ENCODE measurements at regions not wholly inside any gene's neighbourhood (a gene's known extent, or its start where the extent isn't known, plus 50 kb on each side); places are given as distances from the start of the nearest gene placed in this dataset.

DNA sequence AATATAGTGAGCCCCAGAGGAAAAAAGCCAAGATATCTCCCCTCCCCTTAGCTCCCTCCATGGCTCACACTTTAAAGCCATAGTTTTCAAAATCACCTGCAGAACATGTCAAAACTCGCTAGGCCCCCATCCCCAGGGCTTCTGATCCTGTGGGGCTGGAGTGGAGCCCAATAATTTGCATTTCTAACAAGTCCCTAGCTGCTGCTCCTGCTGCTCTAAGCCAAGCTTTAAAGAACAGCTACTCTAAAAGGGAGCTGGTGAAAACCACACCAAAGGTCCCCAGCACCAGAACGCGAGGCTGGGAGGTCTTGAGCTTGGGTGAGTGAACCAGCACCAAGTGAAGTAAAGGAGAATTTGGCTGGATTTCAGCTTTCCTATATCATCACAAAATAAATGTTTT lies 237.1 kb downstream of the ZNF674 start:
- Mint-ChIP-seq H3K9me3 (no peaks in the 10 kb centered on the region), H3K36me3 (ENCODE audit: low read depth) (no peaks in the 10 kb centered on the region), H3K27me3 (no peaks in the 10 kb centered on the region), H3K4me3 (no peak overlapping the region), H3K4me1 (peaks cover 8% of the 10 kb centered on the region), H3K27ac (no peak overlapping the region)
- intact Hi-C loops (cut with micrococcal nuclease): no loop called here
- no peak for DNase-seq

DNA sequence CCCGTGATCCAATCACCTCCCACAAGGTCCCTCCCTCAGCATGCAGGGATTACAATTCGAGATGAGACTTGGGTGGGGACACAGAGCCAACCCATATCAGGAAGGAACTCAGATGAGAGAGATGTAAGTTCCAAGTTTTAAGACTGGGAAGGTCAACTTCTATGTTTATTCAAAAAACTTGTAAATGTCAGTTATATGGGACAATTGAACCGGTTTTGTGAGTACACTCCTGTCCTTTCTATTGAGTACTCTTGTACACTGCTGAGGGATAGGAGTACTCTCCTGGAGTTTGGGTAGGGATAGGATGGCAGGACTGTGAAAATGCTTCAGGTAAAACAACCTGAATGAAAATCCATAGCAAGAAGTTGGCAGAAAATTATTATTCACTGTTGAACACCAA lies 239.1 kb downstream of the ZNF674 start:
- Mint-ChIP-seq H3K36me3 (ENCODE audit: low read depth) (no peaks in the 10 kb centered on the region), H3K9me3 (no peaks in the 10 kb centered on the region)
- intact Hi-C loops (cut with micrococcal nuclease): no loop called here

DNA sequence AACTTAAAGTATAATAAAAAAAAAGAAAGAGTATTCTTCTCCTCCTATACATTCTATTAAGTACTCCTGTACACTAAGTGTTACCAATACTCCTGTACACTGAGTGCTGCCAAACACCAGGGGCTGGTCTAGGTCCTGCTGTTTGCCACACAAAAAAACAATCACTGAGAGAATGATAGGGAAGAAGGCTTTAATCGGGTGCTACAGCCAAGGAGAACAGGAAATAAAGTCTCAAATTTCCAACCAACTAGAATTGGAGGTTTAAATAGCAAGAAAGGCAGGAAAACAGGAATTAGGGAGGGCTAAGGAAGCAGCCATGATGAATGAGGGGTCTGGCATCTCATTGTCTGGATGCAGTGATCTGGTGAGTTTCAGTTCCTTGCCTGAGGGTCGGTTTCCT lies 239.8 kb downstream of the ZNF674 start:
- intact Hi-C loops (cut with micrococcal nuclease): no loop called here
- H3K27ac Mint-ChIP-seq: no peak overlapping the region
- no peaks in the 10 kb centered on the region for H3K36me3 Mint-ChIP-seq (ENCODE audit: low read depth)
- no peak overlapping the region for H3K4me3 Mint-ChIP-seq
- DNase-seq: no peak
- H3K27me3 Mint-ChIP-seq: peaks cover 3% of the 10 kb centered on the region
- no peaks in the 10 kb centered on the region for H3K9me3 Mint-ChIP-seq
- no peaks in the 10 kb centered on the region for H3K4me1 Mint-ChIP-seq

More for the DNA sequence above, 239.1 kb downstream of the ZNF674 start:
- Mint-ChIP-seq H3K4me3 (no peak overlapping the region), H3K4me1 (peaks cover 4% of the 10 kb centered on the region), H3K27ac (no peak overlapping the region), H3K27me3 (peaks cover 3% of the 10 kb centered on the region)
- DNase-seq: no peak

DNA sequence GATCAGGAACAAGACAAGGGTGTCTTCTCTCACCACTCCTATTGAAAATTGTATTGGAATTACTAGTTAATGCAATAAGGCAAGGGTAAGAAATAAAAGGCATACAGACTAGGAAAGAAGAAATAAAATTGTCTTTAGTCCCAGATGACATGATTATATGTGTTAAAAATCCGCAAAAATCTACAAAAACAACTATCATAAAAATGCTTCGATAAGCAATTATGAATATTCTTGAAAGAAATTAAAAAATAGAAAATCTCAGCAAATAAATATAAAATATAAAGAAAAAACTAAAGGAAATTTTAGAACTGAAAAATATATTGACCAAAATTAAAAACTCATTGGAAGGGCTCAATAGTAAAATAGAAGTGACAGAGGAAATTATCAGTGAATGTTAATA lies 243.3 kb downstream of the ZNF674 start:
- H3K4me1 Mint-ChIP-seq: no peaks in the 10 kb centered on the region
- DNase-seq: no peak
- no peaks in the 10 kb centered on the region for H3K9me3 Mint-ChIP-seq
- H3K27ac Mint-ChIP-seq: no peak overlapping the region
- H3K36me3 Mint-ChIP-seq (ENCODE audit: low read depth): no peaks in the 10 kb centered on the region
- no peak overlapping the region for H3K4me3 Mint-ChIP-seq
- intact Hi-C loops (cut with micrococcal nuclease): no loop called here
- H3K27me3 Mint-ChIP-seq: peaks cover 3% of the 10 kb centered on the region

DNA sequence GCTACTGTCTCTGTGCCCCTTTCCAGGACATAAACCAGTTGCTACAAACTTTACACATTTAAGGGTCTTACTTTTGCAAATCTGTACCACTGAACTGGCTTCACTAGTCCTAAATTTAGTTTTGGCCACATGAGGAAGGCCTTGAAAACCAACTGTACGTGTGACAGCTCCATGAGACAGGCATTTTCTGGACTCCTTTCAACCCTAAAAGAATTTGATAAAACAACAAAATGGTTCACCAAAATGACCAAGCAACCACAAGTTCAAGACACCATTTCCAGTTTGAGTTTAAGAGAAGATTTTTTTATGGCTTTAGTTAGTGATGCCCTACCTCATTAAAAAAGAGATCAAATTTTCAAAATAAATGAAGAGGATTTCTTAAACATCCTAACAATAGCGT lies 246.4 kb downstream of the ZNF674 start:
- Mint-ChIP-seq H3K27me3 (peaks cover 3% of the 10 kb centered on the region), H3K4me3 (no peak overlapping the region), H3K9me3 (no peaks in the 10 kb centered on the region), H3K36me3 (ENCODE audit: low read depth) (no peaks in the 10 kb centered on the region), H3K4me1 (no peaks in the 10 kb centered on the region), H3K27ac (no peak overlapping the region)
- no peak for DNase-seq
- intact Hi-C loops (cut with micrococcal nuclease): no loop called here

DNA sequence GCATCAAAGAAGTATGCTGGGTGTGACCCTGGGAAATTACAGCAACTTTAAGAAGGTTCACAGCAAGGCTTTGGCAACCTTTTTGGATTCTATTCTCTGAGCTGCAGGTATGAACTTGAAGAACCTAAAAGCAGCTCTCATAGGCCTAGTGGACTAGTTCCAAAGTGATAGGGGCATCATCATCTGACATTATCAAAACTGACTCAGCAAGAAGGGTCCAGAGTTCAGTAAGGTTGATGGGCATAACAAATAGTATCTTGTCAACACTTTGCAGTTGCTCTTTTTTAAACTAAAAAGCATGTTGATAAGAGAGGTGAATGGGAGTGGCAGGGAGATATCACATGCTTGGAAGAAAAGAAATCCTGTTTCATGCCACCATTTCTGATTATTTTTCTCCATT lies 249.3 kb downstream of the ZNF674 start:
- H3K4me3 Mint-ChIP-seq: no peak overlapping the region
- DNase-seq: no peak
- no peaks in the 10 kb centered on the region for H3K36me3 Mint-ChIP-seq (ENCODE audit: low read depth)
- H3K27ac Mint-ChIP-seq: no peak overlapping the region
- no peaks in the 10 kb centered on the region for H3K4me1 Mint-ChIP-seq
- H3K27me3 Mint-ChIP-seq: no peaks in the 10 kb centered on the region
- intact Hi-C loops (cut with micrococcal nuclease): no loop called here
- peaks cover 5% of the 10 kb centered on the region for H3K9me3 Mint-ChIP-seq

DNA sequence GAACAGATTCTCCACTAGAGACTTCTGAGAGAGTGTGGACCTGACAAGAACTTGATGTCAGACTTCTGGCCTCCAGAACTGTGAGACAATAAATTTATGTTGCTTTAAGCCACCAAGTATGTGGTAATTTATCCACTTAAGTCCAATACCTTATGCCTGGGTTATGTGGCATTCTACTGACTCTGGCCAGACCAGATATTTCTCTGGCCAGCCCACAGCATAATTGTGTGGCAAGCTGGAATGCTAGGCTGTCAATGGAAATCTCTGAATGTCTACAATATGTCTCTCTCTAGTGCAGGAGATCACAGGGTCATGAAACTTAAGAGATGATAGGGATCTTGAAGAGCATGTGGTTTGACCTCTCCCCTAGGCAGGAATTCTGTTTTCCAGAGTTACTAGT lies 251.0 kb downstream of the ZNF674 start:
- intact Hi-C loops (cut with micrococcal nuclease): no loop called here
- H3K36me3 Mint-ChIP-seq (ENCODE audit: low read depth): no peaks in the 10 kb centered on the region

DNA sequence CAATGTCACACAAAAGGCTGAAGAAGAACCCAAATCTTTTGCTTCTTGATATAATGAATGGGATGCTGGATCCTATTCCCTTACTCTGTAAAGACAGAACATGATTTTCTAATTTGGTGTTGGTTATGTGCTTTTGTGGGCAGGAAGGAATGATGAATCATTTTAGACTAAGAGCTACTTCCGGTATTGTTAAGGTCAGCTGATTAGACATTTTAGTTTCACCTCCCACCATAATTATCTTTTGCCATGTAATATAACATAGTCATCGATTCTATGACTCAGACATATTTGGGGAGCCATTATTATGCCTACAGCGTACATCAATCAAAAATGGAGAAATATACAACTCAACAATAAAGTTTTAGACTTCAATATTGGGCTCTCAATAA lies 265.3 kb downstream of the ZNF674 start:
- no peak for DNase-seq
- H3K27me3 Mint-ChIP-seq: no peaks in the 10 kb centered on the region
- H3K9me3 Mint-ChIP-seq: no peaks in the 10 kb centered on the region
- H3K4me3 Mint-ChIP-seq: no peak overlapping the region
- peaks cover 12% of the 10 kb centered on the region for H3K4me1 Mint-ChIP-seq
- H3K27ac Mint-ChIP-seq: peak overlapping the region; percentile 54
- intact Hi-C loops (cut with micrococcal nuclease): loop anchor here (2.0 kb wide), 1 partner anchor 41 kb away; no protein-coding TSS in a partner anchor
- H3K36me3 Mint-ChIP-seq (ENCODE audit: low read depth): peaks cover 3% of the 10 kb centered on the region

More for the DNA sequence above, 251.0 kb downstream of the ZNF674 start:
- DNase-seq: no peak
- Mint-ChIP-seq H3K27me3 (no peaks in the 10 kb centered on the region), H3K4me1 (no peaks in the 10 kb centered on the region), H3K27ac (no peak overlapping the region), H3K4me3 (no peak overlapping the region), H3K9me3 (peaks cover 5% of the 10 kb centered on the region)

DNA sequence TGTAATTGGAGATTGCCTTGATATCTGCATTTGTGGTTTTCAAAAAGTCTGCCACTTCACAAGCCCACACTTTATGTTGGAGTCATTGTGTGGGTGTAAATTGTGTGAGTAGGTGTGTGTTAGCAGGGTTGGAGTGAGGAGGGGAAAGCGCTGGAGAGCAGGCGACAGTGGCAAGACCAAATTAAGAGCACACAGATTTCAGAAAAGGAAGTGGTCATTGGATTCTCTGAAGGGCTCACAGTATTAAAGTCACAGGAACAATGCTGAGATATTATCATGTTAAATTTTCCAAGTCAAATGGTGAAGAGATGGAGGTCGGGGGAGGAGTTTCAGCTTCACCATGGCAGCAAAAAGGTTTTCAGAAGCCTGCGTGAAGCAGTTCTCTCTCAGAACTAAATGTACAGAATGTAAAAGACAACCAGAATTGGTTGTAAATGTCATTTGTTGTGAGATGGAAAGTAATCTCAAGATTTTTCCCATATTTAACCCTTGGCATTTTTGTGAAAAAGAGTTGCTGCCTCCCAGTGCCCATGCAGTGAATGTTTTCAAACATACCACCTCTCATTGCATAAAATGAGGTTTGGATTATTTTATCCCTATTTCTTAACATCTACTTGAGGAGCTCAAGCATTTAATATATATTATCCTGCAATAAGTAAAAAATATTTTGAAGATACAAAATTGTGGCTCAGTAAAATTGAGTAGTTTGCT lies 265.9 kb downstream of the ZNF674 start:
- Mint-ChIP-seq H3K4me1 (peaks cover 12% of the 10 kb centered on the region), H3K4me3 (peak overlapping the region; percentile 58), H3K36me3 (ENCODE audit: low read depth) (peaks cover 3% of the 10 kb centered on the region), H3K9me3 (no peaks in the 10 kb centered on the region), H3K27ac (peak overlapping the region; percentile 86), H3K27me3 (no peaks in the 10 kb centered on the region)
- DNase-seq: peak; percentile 55
- intact Hi-C loops (cut with micrococcal nuclease): loop anchor here (2.0 kb wide), 1 partner anchor 41 kb away; no protein-coding TSS in a partner anchor

DNA sequence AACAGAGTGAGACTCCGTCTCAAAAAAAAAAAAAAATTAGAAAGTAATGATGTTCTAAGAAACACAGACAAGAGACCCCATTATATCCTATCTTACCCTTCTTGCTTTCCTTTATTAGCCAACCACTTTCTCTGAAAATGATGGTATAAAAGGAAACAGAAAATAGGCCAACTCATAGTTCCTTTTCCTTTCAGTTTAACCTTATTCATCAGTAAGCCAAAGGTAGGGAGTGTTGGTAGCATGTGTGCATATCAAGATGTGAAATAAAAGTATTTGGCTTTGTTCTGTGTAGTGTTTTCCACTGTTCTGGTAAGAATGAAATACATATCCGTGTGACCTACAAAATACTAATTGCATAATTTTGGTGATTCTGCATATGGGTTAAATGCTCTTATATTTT lies 266.6 kb downstream of the ZNF674 start:
- Mint-ChIP-seq H3K27me3 (no peaks in the 10 kb centered on the region), H3K9me3 (no peaks in the 10 kb centered on the region), H3K4me3 (peak overlapping the region; percentile 58), H3K4me1 (peaks cover 12% of the 10 kb centered on the region), H3K27ac (peak overlapping the region; percentile 86), H3K36me3 (ENCODE audit: low read depth) (peaks cover 4% of the 10 kb centered on the region)
- no peak for DNase-seq
- intact Hi-C loops (cut with micrococcal nuclease): loop anchor here (2.0 kb wide), 1 partner anchor 42 kb away; no protein-coding TSS in a partner anchor

DNA sequence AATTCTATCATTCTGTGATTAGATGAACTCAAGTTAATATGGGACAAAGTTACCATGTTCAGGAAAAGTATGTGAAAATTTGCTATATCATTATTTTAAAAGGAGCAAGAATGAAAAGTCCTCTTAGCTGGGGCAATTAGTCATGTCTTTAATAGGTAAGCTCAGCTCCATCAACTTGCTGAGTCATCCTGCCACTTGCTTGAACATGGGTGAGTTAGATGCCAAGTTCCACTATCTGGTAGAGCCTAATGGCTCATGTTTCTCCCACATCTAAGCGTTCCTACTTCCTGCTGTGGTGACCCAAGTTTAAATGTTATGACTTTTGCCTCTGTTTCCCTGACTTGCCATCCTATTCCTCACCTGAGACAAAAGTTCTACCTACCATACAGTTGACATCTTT lies 276.8 kb downstream of the ZNF674 start:
- intact Hi-C loops (cut with micrococcal nuclease): no loop called here
- Mint-ChIP-seq H3K27ac (no peak overlapping the region), H3K27me3 (no peaks in the 10 kb centered on the region)

DNA sequence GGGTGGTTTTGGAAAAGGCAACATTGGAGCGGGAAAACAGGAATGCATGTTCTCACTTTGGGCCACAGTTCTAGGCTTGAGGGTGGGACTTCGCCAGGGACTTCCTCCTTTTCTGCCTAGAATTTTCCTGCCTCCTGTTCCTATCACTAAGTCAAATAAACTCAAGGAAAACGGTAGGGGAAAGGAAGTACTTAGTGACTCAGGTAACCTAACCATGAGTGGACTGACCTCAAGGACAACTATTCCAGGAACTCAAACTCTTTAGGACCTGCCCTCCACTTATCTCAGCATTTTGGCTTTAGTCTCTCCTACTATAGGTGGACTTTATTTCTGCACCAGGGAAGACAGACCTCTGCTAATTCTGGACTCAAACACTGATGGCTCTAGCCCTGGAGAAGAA lies 281.7 kb downstream of the ZNF674 start:
- intact Hi-C loops (cut with micrococcal nuclease): no loop called here

More for the DNA sequence above, 276.8 kb downstream of the ZNF674 start:
- H3K36me3 Mint-ChIP-seq (ENCODE audit: low read depth): no peaks in the 10 kb centered on the region
- DNase-seq: no peak
- no peak overlapping the region for H3K4me3 Mint-ChIP-seq
- H3K4me1 Mint-ChIP-seq: no peaks in the 10 kb centered on the region
- no peaks in the 10 kb centered on the region for H3K9me3 Mint-ChIP-seq

DNA sequence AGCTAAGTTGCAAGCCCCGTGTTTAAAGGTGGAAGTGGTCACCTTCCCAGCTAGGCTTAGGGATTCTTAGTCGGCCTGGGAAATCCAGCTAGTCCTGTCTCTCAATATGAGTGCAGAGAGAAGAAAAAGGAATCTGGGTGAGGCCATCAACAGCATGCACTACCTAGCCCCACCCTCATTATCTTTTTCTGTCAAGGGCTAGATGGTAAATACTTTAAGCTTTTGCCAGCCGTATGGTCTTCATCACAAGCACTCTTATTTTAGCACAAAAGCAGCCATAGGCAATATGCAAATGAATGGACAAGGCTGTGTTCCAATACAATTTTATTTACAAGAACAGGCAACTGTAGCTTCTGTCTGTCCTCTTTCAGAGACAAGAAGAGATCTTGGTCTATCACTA lies 282.9 kb downstream of the ZNF674 start:
- intact Hi-C loops (cut with micrococcal nuclease): no loop called here
- H3K4me3 Mint-ChIP-seq: no peak overlapping the region
- H3K4me1 Mint-ChIP-seq: peaks cover 4% of the 10 kb centered on the region
- H3K27ac Mint-ChIP-seq: no peak overlapping the region
- H3K27me3 Mint-ChIP-seq: no peaks in the 10 kb centered on the region
- H3K9me3 Mint-ChIP-seq: no peaks in the 10 kb centered on the region
- no peaks in the 10 kb centered on the region for H3K36me3 Mint-ChIP-seq (ENCODE audit: low read depth)
- DNase-seq: no peak

More for the DNA sequence above, 281.7 kb downstream of the ZNF674 start:
- Mint-ChIP-seq H3K4me3 (no peak overlapping the region), H3K27me3 (no peaks in the 10 kb centered on the region), H3K27ac (no peak overlapping the region), H3K9me3 (no peaks in the 10 kb centered on the region), H3K4me1 (no peaks in the 10 kb centered on the region), H3K36me3 (ENCODE audit: low read depth) (no peaks in the 10 kb centered on the region)
- no peak for DNase-seq

DNA sequence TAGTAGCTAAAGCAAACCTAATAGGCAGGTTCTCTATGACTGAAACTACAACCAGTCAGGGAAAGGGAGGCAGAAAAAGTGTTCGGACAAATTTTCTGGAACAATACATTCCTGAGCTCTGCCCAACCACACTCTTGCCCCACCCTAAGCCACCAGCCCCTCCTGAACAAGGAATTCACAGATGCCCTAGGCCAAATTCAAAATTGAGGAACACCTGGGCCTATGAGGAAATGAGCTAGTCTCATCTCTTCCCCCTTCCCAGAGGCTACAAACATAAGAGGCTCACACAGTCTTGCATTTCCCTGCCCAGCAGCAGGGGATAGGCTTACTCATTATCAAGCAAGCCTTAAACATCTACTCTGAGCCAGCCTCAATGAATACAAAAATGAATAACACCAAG lies 284.7 kb downstream of the ZNF674 start:
- H3K4me3 Mint-ChIP-seq: no peak overlapping the region
- intact Hi-C loops (cut with micrococcal nuclease): no loop called here
- DNase-seq: no peak

DNA sequence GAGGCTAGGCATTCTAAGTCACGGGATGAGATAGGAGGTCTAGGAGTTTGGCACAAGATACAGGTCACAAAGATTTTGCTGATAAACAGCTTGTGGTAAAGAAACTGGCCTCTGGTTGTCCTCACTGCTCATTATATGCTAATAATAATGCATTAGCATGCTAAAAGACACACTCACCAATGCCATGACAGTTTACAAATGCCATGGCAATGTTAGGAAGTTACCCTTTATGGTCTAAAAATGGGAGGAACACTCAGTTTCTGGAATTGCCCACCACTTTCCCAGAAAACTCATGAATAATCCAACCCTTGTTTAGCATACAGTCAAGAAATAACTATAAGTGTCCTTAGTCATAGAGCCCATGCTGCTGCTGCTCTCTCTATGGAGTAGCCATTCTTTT lies 286.9 kb downstream of the ZNF674 start:
- H3K27ac Mint-ChIP-seq: no peak overlapping the region
- H3K27me3 Mint-ChIP-seq: no peaks in the 10 kb centered on the region
- H3K36me3 Mint-ChIP-seq (ENCODE audit: low read depth): no peaks in the 10 kb centered on the region
- DNase-seq: no peak
- intact Hi-C loops (cut with micrococcal nuclease): no loop called here
- no peak overlapping the region for H3K4me3 Mint-ChIP-seq
- peaks cover 7% of the 10 kb centered on the region for H3K4me1 Mint-ChIP-seq
- no peaks in the 10 kb centered on the region for H3K9me3 Mint-ChIP-seq

More for the DNA sequence above, 284.7 kb downstream of the ZNF674 start:
- no peak overlapping the region for H3K27ac Mint-ChIP-seq
- no peaks in the 10 kb centered on the region for H3K27me3 Mint-ChIP-seq
- peaks cover 7% of the 10 kb centered on the region for H3K4me1 Mint-ChIP-seq
- H3K36me3 Mint-ChIP-seq (ENCODE audit: low read depth): no peaks in the 10 kb centered on the region
- no peaks in the 10 kb centered on the region for H3K9me3 Mint-ChIP-seq
